Panc1 (cell line): ENCODE measurements at regions not wholly inside any gene's neighbourhood (a gene's known extent, or its start where the extent isn't known, plus 50 kb on each side); places are given as distances from the start of the nearest gene placed in this dataset.

Source experiments
- POLR2AphosphoS5 ChIP-seq: IDR thresholded peaks from 2 replicates; pipeline ENCODE4 v1.6.1; 2012; ENCODE audit warnings: mild to moderate bottlenecking, low read depth, low read length, moderate library complexity
- SIN3A ChIP-seq: IDR thresholded peaks from 2 replicates; pipeline ENCODE4 v1.6.1; 2012; ENCODE audit warnings: low read depth, mild to moderate bottlenecking, low read length, moderate library complexity, borderline replicate concordance; ENCODE audit not compliant: insufficient read depth
- TF ChIP-seq, protein P1 (sequence below): fragments of 450-650 bp; IDR thresholded peaks from 2 replicates; pipeline ENCODE4 v1.5.1; 2017; ENCODE audit warnings: mild to moderate bottlenecking
- TF ChIP-seq, protein P2 (sequence below), 2 experiments: IDR thresholded peaks; 2 replicates each; pipeline ENCODE4 v1.6.1; 2011 to 2012; ENCODE audit warnings: low read depth in 2 of 2, control low read depth in 1 of 2, low read length in 1 of 2, mild to moderate bottlenecking in 1 of 2, moderate library complexity in 1 of 2; ENCODE audit not compliant: insufficient read depth in 1 of 2

DNA sequence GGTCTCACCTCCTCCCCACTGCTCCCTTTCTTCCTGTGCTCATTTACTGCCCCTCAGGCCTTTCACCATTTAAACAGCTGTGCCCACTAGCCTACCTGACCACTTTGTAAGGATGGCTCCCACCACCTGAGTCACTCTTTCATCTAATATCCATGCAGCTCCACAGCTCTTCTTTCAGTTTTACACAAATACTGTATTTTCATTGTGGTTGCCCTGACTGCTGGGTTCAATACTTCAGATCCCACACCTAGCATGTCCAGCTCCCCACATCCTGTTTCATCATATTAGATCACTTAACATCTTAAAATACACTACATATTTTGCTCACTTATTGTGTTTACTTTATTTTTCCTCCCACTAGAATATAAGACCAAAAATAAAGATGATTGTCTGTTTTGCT is 1110.6 kb downstream of the TSN start:
- TF ChIP-seq, protein P1, sequence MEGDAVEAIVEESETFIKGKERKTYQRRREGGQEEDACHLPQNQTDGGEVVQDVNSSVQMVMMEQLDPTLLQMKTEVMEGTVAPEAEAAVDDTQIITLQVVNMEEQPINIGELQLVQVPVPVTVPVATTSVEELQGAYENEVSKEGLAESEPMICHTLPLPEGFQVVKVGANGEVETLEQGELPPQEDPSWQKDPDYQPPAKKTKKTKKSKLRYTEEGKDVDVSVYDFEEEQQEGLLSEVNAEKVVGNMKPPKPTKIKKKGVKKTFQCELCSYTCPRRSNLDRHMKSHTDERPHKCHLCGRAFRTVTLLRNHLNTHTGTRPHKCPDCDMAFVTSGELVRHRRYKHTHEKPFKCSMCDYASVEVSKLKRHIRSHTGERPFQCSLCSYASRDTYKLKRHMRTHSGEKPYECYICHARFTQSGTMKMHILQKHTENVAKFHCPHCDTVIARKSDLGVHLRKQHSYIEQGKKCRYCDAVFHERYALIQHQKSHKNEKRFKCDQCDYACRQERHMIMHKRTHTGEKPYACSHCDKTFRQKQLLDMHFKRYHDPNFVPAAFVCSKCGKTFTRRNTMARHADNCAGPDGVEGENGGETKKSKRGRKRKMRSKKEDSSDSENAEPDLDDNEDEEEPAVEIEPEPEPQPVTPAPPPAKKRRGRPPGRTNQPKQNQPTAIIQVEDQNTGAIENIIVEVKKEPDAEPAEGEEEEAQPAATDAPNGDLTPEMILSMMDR, result no peak
- TF ChIP-seq POLR2AphosphoS5 (no peak), SIN3A (no peak)
- TF ChIP-seq, protein P2, sequence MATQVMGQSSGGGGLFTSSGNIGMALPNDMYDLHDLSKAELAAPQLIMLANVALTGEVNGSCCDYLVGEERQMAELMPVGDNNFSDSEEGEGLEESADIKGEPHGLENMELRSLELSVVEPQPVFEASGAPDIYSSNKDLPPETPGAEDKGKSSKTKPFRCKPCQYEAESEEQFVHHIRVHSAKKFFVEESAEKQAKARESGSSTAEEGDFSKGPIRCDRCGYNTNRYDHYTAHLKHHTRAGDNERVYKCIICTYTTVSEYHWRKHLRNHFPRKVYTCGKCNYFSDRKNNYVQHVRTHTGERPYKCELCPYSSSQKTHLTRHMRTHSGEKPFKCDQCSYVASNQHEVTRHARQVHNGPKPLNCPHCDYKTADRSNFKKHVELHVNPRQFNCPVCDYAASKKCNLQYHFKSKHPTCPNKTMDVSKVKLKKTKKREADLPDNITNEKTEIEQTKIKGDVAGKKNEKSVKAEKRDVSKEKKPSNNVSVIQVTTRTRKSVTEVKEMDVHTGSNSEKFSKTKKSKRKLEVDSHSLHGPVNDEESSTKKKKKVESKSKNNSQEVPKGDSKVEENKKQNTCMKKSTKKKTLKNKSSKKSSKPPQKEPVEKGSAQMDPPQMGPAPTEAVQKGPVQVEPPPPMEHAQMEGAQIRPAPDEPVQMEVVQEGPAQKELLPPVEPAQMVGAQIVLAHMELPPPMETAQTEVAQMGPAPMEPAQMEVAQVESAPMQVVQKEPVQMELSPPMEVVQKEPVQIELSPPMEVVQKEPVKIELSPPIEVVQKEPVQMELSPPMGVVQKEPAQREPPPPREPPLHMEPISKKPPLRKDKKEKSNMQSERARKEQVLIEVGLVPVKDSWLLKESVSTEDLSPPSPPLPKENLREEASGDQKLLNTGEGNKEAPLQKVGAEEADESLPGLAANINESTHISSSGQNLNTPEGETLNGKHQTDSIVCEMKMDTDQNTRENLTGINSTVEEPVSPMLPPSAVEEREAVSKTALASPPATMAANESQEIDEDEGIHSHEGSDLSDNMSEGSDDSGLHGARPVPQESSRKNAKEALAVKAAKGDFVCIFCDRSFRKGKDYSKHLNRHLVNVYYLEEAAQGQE (IDR thresholded peaks at IDR 0.05; ENCODE audit: insufficient read depth in 1 of 2, low read depth in 2 of 2, low read length in 1 of 2), result no peak
